Ishikawa (cell line): ENCODE measurements at regions not wholly inside any gene's neighbourhood (a gene's known extent, or its start where the extent isn't known, plus 50 kb on each side); places are given as distances from the start of the nearest gene placed in this dataset.

ENCODE experiments used
- CEBPB ChIP-seq: IDR thresholded peaks from 2 replicates; pipeline ENCODE4 v1.6.1; 2012
- CREB1 ChIP-seq: IDR thresholded peaks from 2 replicates; pipeline ENCODE4 v1.6.1; 2012; ENCODE audit warnings: low read depth
- EGR1 ChIP-seq: IDR thresholded peaks from 2 replicates; pipeline ENCODE4 v1.6.1; 2012
- EP300 ChIP-seq: IDR thresholded peaks from 2 replicates; pipeline ENCODE4 v1.6.1; 2012; ENCODE audit warnings: borderline replicate concordance
- FOXM1 ChIP-seq: IDR thresholded peaks from 2 replicates; pipeline ENCODE4 v1.6.1; 2012; ENCODE audit warnings: low read depth, borderline replicate concordance
- NFIC ChIP-seq: IDR thresholded peaks from 2 replicates; pipeline ENCODE4 v1.6.1; 2012
- RAD21 ChIP-seq: IDR thresholded peaks from 2 replicates; pipeline ENCODE4 v1.6.1; 2012; ENCODE audit warnings: low read depth
- REST ChIP-seq: IDR thresholded peaks from 2 replicates; pipeline ENCODE4 v1.6.1; 2012; ENCODE audit warnings: low read depth, mild to moderate bottlenecking
- TAF1 ChIP-seq: IDR thresholded peaks from 2 replicates; pipeline ENCODE4 v1.6.1; 2012; ENCODE audit warnings: low read depth, mild to moderate bottlenecking
- TCF12 ChIP-seq: IDR thresholded peaks from 2 replicates; pipeline ENCODE4 v1.6.1; 2012; ENCODE audit warnings: low read depth
- TEAD4 ChIP-seq: IDR thresholded peaks from 2 replicates; pipeline ENCODE4 v1.6.1; 2012
- YY1 ChIP-seq: IDR thresholded peaks from 2 replicates; pipeline ENCODE4 v1.6.1; 2012; ENCODE audit warnings: low read depth
- ZBTB7A ChIP-seq: IDR thresholded peaks from 2 replicates; pipeline ENCODE4 v1.6.1; 2012; ENCODE audit warnings: low read depth
- TF ChIP-seq, protein P1 (sequence below): IDR thresholded peaks from 2 replicates; pipeline ENCODE4 v1.6.1; 2012
- TF ChIP-seq, protein P2 (sequence below): IDR thresholded peaks from 2 replicates; pipeline ENCODE4 v1.6.1; 2012

DNA sequence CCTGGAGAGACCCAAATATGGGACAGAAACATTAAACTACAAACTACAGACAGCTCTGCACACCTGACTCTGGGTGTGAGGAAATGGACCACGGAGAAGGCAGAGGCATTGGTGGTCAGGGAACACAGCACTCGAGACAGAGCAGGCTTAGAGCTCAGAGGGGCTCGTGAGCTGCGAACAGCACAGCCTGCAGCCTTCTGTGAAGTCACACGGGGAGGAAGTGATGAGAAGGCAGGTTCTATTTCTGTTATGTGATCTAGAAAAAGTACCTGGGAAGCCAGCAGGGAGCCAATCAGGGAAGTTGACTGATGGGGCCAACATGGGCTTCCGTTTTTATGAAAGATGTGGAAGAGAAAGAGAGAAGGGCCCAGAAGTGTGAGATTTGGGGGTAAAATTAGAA is 88.9 kb upstream of the SNAP25 start:
- TF ChIP-seq ZBTB7A = no peak
- no peak for TF ChIP-seq RAD21
- TF ChIP-seq, protein P1, sequence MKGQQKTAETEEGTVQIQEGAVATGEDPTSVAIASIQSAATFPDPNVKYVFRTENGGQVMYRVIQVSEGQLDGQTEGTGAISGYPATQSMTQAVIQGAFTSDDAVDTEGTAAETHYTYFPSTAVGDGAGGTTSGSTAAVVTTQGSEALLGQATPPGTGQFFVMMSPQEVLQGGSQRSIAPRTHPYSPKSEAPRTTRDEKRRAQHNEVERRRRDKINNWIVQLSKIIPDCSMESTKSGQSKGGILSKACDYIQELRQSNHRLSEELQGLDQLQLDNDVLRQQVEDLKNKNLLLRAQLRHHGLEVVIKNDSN = no peak
- TF ChIP-seq REST = no peak
- no peak for TF ChIP-seq TCF12
- TF ChIP-seq, protein P2, sequence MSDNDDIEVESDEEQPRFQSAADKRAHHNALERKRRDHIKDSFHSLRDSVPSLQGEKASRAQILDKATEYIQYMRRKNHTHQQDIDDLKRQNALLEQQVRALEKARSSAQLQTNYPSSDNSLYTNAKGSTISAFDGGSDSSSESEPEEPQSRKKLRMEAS = no peak
- TF ChIP-seq FOXM1 = no peak
- no peak for TF ChIP-seq EGR1
- TF ChIP-seq EP300 = no peak
- TF ChIP-seq CEBPB = no peak
- TF ChIP-seq YY1 = no peak
- TF ChIP-seq NFIC = no peak
- no peak for TF ChIP-seq CREB1
- TF ChIP-seq TAF1 = no peak
- no peak for TF ChIP-seq TEAD4

GRCh38 chr20:10131732-10132345 is 86.8 kb upstream of the SNAP25 start:
- TF ChIP-seq REST (no peak), RAD21 (no peak), TCF12 (no peak), CREB1 (no peak), EGR1 (no peak), EP300 (no peak), TEAD4 (no peak), ZBTB7A (no peak), NFIC (no peak)
- TF ChIP-seq, protein P1 = no peak
- TF ChIP-seq, protein P2 = no peak

- TF ChIP-seq TAF1 (no peak), NFIC (no peak), CEBPB (no peak), REST (no peak), TEAD4 (no peak), YY1 (no peak)
- TF ChIP-seq, protein P2 = no peak
Measured at GRCh38 chr20:10132387-10132786, 86.2 kb upstream of the SNAP25 start.

DNA sequence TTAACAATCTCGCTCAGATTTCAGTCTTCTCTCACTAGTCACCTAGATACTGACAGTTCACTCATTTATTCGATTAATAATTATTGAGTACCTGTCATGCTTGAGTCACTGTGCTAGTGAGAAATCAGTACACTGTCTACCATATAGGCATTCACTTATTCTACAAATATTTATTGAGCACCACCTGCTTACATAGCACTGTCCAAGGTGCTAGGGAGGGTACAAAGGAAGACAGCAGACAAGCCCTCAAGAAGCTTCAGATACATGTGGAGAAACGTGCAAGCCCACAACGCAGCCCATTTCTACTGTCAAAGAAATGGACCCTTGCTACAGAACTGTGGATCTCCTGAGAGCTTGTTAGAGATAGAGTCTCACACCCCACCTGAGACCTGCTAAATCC is 85.1 kb upstream of the SNAP25 start:
- TF ChIP-seq YY1 (no peak), REST (peak; percentile 73)
